GM12878 (cell line): ENCODE measurements at regions not wholly inside any gene's neighbourhood (a gene's known extent, or its start where the extent isn't known, plus 50 kb on each side); places are given as distances from the start of the nearest gene placed in this dataset.

Experiments
- ATAC-seq: fragments of 200-7000 bp; cut with Tn5 transposase; 3 replicates; pipeline ENCODE4 v1.9.1; 2020; ENCODE audit warnings: mild to moderate bottlenecking, moderate library complexity
- BruUV-seq: library from RNA; stranded (reverse); fragments of 400-500 nt; replicated peaks from 2 replicates; lab custom pipeline; 2021; lab: Mats Ljungman, UMichigan
- CTCF ChIA-PET: fragments of 300-600 bp; sonication (Branson Sonifier 250); formaldehyde crosslinking; extraction: SDS; loops from one replicate; lab custom pipeline; 2021; ENCODE audit warnings: inconsistent platforms; lab: Yijun Ruan, JAX
- POLR2A ChIA-PET: fragments of 350-600 bp; formaldehyde crosslinking; extraction: SDS; loops from one replicate; lab custom pipeline; 2021; ENCODE audit warnings: inconsistent platforms; lab: Charles Lee
- RAD21 ChIA-PET: fragments of 300-600 bp; sonication (Branson Sonifier 250); formaldehyde crosslinking; loops from one replicate; lab custom pipeline; 2023; ENCODE audit warnings: antibody characterized with exemption; ENCODE audit not compliant: unreplicated experiment; lab: Charles Lee
- SMC1A ChIA-PET: fragments of 300-600 bp; sonication (Branson Sonifier 250); formaldehyde crosslinking; loops from one replicate; lab custom pipeline; 2023; ENCODE audit not compliant: unreplicated experiment, uncharacterized antibody; lab: Charles Lee
- DNase-seq: peaks from one replicate; pipeline ENCODE4 v3.0.0-alpha.2; 2011; ENCODE audit warnings: low read depth, low spot score
- FAIRE-seq: peaks from 3 replicates; lab custom pipeline; 2011; peaks lifted over from hg19 to GRCh38; lab: Jason Lieb, UNC
- H2AFZ ChIP-seq: 2 replicates; pipeline ENCODE4 v1.6.0; 2011; ENCODE audit warnings: low read depth, low read length, control low read depth; ENCODE audit not compliant: control insufficient read depth
- H3K27ac ChIP-seq: 2 replicates; pipeline ENCODE4 v1.5.1; 2011; ENCODE audit warnings: control low read depth; ENCODE audit not compliant: control insufficient read depth, insufficient read depth
- H3K27me3 ChIP-seq, 2 experiments: replicated peaks in 1 of 2; 2 replicates each; pipeline versions ENCODE4 v1.6.0 to v1.6.1; 2011; ENCODE audit warnings: low read length in 1 of 2; ENCODE audit not compliant: control insufficient read depth in 2 of 2, insufficient read depth in 2 of 2
- H3K36me3 ChIP-seq, 2 experiments: 2 replicates each; pipeline ENCODE4 v1.5.1; 2011; ENCODE audit warnings: low read length in 1 of 2; ENCODE audit not compliant: control insufficient read depth in 2 of 2, insufficient read depth in 2 of 2
- H3K4me1 ChIP-seq: 2 replicates; pipeline ENCODE4 v1.6.1; 2011; ENCODE audit warnings: mild to moderate bottlenecking, low read length, moderate library complexity, mixed read lengths; ENCODE audit not compliant: control insufficient read depth, insufficient read depth
- H3K4me2 ChIP-seq: 2 replicates; pipeline ENCODE4 v1.6.0; 2011; ENCODE audit warnings: control low read depth; ENCODE audit not compliant: control insufficient read depth, insufficient read depth
- H3K4me3 ChIP-seq: fragments of 200-600 bp; sonication (generic); 2 replicates; pipeline ENCODE4 v1.5.1; 2016
- H3K79me2 ChIP-seq: 2 replicates; pipeline ENCODE4 v1.6.0; 2011; ENCODE audit warnings: low read length; ENCODE audit not compliant: control insufficient read depth, insufficient read depth
- H3K9ac ChIP-seq: 2 replicates; pipeline ENCODE4 v1.8.0; 2011; ENCODE audit warnings: low read length, control low read depth, mixed read lengths; ENCODE audit not compliant: control insufficient read depth, insufficient read depth
- H3K9me3 ChIP-seq: replicated peaks from 3 replicates; pipeline ENCODE4 v1.5.1; 2011; ENCODE audit warnings: mild to moderate bottlenecking, low read length; ENCODE audit not compliant: control insufficient read depth, insufficient read depth
- H4K20me1 ChIP-seq: 2 replicates; pipeline ENCODE4 v1.6.0; 2011; ENCODE audit not compliant: control insufficient read depth, insufficient read depth
- CBX5 ChIP-seq: sonication (generic); IDR thresholded peaks from 2 replicates; pipeline ENCODE4 v1.6.1; 2016; ENCODE audit warnings: low read depth, moderate library complexity, mild to moderate bottlenecking, inconsistent platforms
- CREB1 ChIP-seq: IDR thresholded peaks from 2 replicates; pipeline ENCODE4 v1.6.1; 2012; ENCODE audit warnings: low read depth, mild to moderate bottlenecking, inconsistent platforms
- E2F8 ChIP-seq: fragments of 450-650 bp; IDR thresholded peaks from 2 replicates; pipeline ENCODE4 v1.6.1; 2018; ENCODE audit warnings: mild to moderate bottlenecking, low read depth, moderate library complexity; ENCODE audit not compliant: partially characterized antibody
- MYC ChIP-seq: IDR thresholded peaks from 2 replicates; pipeline ENCODE4 v1.6.1; 2011; ENCODE audit warnings: mild to moderate bottlenecking, low read length, moderate library complexity, inconsistent platforms; ENCODE audit not compliant: insufficient read depth, insufficient replicate concordance, insufficient read length, severe bottlenecking
- NFIC ChIP-seq: IDR thresholded peaks from 2 replicates; pipeline ENCODE4 v1.6.1; 2012; ENCODE audit warnings: low read depth, mild to moderate bottlenecking, inconsistent platforms, low read length, moderate library complexity
- USF1 ChIP-seq: IDR thresholded peaks from 2 replicates; pipeline ENCODE4 v1.6.1; 2011; ENCODE audit warnings: borderline replicate concordance, low read depth, mild to moderate bottlenecking, moderate library complexity, mixed read lengths, low read length; ENCODE audit not compliant: insufficient read depth; ENCODE audit errors: extremely low read length
- WRNIP1 ChIP-seq: IDR thresholded peaks from 2 replicates; pipeline ENCODE4 v1.6.1; 2011; ENCODE audit warnings: low read depth, low read length, improper control_type of control experiment, borderline replicate concordance
- ZNF274 ChIP-seq: IDR thresholded peaks from one replicate; pipeline ENCODE4 v1.8.0; 2011; ENCODE audit not compliant: insufficient read length, insufficient read depth
- ZSCAN29 ChIP-seq: fragments of 450-650 bp; IDR thresholded peaks from 2 replicates; pipeline ENCODE4 v1.6.1; 2017; ENCODE audit warnings: mild to moderate bottlenecking, moderate library complexity
- WGBS: methylation state at CpG from one replicate; pipeline ENCODE4 v1.1.6; 2016; ENCODE audit warnings: low lambda C conversion rate; ENCODE audit not compliant: insufficient replicate concordance, insufficient coverage; ENCODE audit errors: missing lambda C conversion rate; 5-methylcytosine and 5-hydroxymethylcytosine counted together
- in situ Hi-C: fragments of 300-500 bp; cut with MboI; formaldehyde crosslinking; loops from 9 replicates; pipeline ENCODE4 v1.14.3; 2018; ENCODE audit warnings: mixed read lengths
- intact Hi-C: fragments of 100-400 bp; cut with micrococcal nuclease; formaldehyde crosslinking; loops from one replicate; pipeline ENCODE4 v1.14.2; 2022; ENCODE audit not compliant: unreplicated experiment

- Histone ChIP-seq H3K4me1 (no peaks in the 10 kb centered on the region), H3K36me3 (no peaks in the 10 kb centered on the region), H3K4me2 (no peak overlapping the region), H3K27ac (no peak overlapping the region), H3K79me2 (no peaks in the 10 kb centered on the region), H3K9ac (no peak overlapping the region), H3K27me3 (no peaks in the 10 kb centered on the region), H3K9me3 (no peaks in the 10 kb centered on the region; the same call in 1 of the 3 replicates), H4K20me1 (no peaks in the 10 kb centered on the region), H2AFZ (no peak overlapping the region)
- DNase-seq (no peak), ATAC-seq (no peak), FAIRE-seq (no peak)
- no TSS peak for BruUV-seq
- ChIA-PET SMC1A (no interaction called here), CTCF (no interaction called here), POLR2A (no interaction called here), RAD21 (no interaction called here)
- WGBS = 0% methylated on average over 1 of the region's 1 CpG
- intact Hi-C loops = no loop called here
- TF ChIP-seq CREB1 (no peak), E2F8 (no peak), NFIC (no peak), WRNIP1 (no peak), ZNF274 (no peak), ZSCAN29 (no peak), USF1 (no peak), CBX5 (no peak), MYC (no peak)
- TF ChIP-seq, all 136 proteins: peak for 0
- no peak overlapping the region for H3K4me3 ChIP-seq
- in situ Hi-C loops = no loop called here
These were observed 60.9 kb upstream of the SOD3 start for GRCh38 chr4:24734511-24734910.
